ENCODE measurements at regions not wholly inside any gene's neighbourhood (a gene's known extent, or its start where the extent isn't known, plus 50 kb on each side); places are given as distances from the start of the nearest gene placed in this dataset.

- Mint-ChIP-seq H3K9me3 (ENCODE audit: low read depth) (no peaks in the 10 kb centered on the region), H3K27me3 (ENCODE audit: low read depth) (no peaks in the 10 kb centered on the region), H3K27ac (ENCODE audit: unreplicated experiment) (no peak overlapping the region), H3K36me3 (ENCODE audit: low read depth) (peaks cover 1% of the 10 kb centered on the region), H3K4me3 (ENCODE audit: unreplicated experiment) (no peak overlapping the region), H3K4me1 (ENCODE audit: low read depth) (peaks cover 11% of the 10 kb centered on the region)
- DNase-seq (ENCODE audit: low spot score): no peak
- TF ChIP-seq CTCF (IDR thresholded peaks at IDR 0.05): no peak
These were observed 181.8 kb upstream of the MTNR1B start for GRCh38 chr11:92787638-92788037.

- DNase-seq (ENCODE audit: low spot score): no peak
- no peaks in the 10 kb centered on the region for H3K9me3 Mint-ChIP-seq (ENCODE audit: low read depth)
- peaks cover 2% of the 10 kb centered on the region for H3K4me1 Mint-ChIP-seq (ENCODE audit: low read depth)
- TF ChIP-seq CTCF (IDR thresholded peaks at IDR 0.05): no peak
- peaks cover 1% of the 10 kb centered on the region for H3K36me3 Mint-ChIP-seq (ENCODE audit: low read depth)
- no peaks in the 10 kb centered on the region for H3K27me3 Mint-ChIP-seq (ENCODE audit: low read depth)
- H3K4me3 Mint-ChIP-seq (ENCODE audit: unreplicated experiment): no peak overlapping the region
- H3K27ac Mint-ChIP-seq (ENCODE audit: unreplicated experiment): no peak overlapping the region
These were observed 179.7 kb upstream of the MTNR1B start for GRCh38 chr11:92789761-92790160.

- Mint-ChIP-seq H3K4me1 (ENCODE audit: low read depth) (no peaks in the 10 kb centered on the region), H3K27me3 (ENCODE audit: low read depth) (no peaks in the 10 kb centered on the region), H3K4me3 (ENCODE audit: unreplicated experiment) (no peak overlapping the region), H3K36me3 (ENCODE audit: low read depth) (peaks cover 1% of the 10 kb centered on the region), H3K27ac (ENCODE audit: unreplicated experiment) (no peak overlapping the region), H3K9me3 (ENCODE audit: low read depth) (no peaks in the 10 kb centered on the region)
- no peak for TF ChIP-seq CTCF (IDR thresholded peaks at IDR 0.05)
- DNase-seq (ENCODE audit: low spot score): no peak
These were observed 179.1 kb upstream of the MTNR1B start for GRCh38 chr11:92790366-92790765.

- no peak for TF ChIP-seq CTCF (IDR thresholded peaks at IDR 0.05)
- Mint-ChIP-seq H3K4me1 (ENCODE audit: low read depth) (no peaks in the 10 kb centered on the region), H3K36me3 (ENCODE audit: low read depth) (peaks cover 1% of the 10 kb centered on the region), H3K27me3 (ENCODE audit: low read depth) (no peaks in the 10 kb centered on the region), H3K4me3 (ENCODE audit: unreplicated experiment) (no peak overlapping the region), H3K27ac (ENCODE audit: unreplicated experiment) (no peak overlapping the region), H3K9me3 (ENCODE audit: low read depth) (no peaks in the 10 kb centered on the region)
- no peak for DNase-seq (ENCODE audit: low spot score)
These were observed 178.4 kb upstream of the MTNR1B start for GRCh38 chr11:92790926-92791616.

GRCh38 chr11:92791886-92792285, 177.6 kb upstream of the MTNR1B start:
- no peak for TF ChIP-seq CTCF (IDR thresholded peaks at IDR 0.05)
- no peak overlapping the region for H3K27ac Mint-ChIP-seq (ENCODE audit: unreplicated experiment)
- DNase-seq (ENCODE audit: low spot score): no peak
- no peaks in the 10 kb centered on the region for H3K4me1 Mint-ChIP-seq (ENCODE audit: low read depth)
- H3K4me3 Mint-ChIP-seq (ENCODE audit: unreplicated experiment): no peak overlapping the region
- no peaks in the 10 kb centered on the region for H3K9me3 Mint-ChIP-seq (ENCODE audit: low read depth)
- H3K27me3 Mint-ChIP-seq (ENCODE audit: low read depth): no peaks in the 10 kb centered on the region
- H3K36me3 Mint-ChIP-seq (ENCODE audit: low read depth): peaks cover 1% of the 10 kb centered on the region
